GM10266 (cell line): ENCODE measurements at regions not wholly inside any gene's neighbourhood (a gene's known extent, or its start where the extent isn't known, plus 50 kb on each side); places are given as distances from the start of the nearest gene placed in this dataset.

ENCODE experiments used
- DNase-seq: peaks from one replicate; pipeline ENCODE4 v3.0.0; 2012; ENCODE audit errors: extremely low spot score
- CTCF ChIP-seq: IDR thresholded peaks from 2 replicates; pipeline ENCODE4 v1.5.1; 2012; ENCODE audit warnings: mild to moderate bottlenecking, low read depth; ENCODE audit not compliant: control insufficient read depth, insufficient read depth; ENCODE audit errors: missing control alignments

- no peak for DNase-seq
- no peak for TF ChIP-seq CTCF
Observed at GRCh38 chr9:30900706-30901105, 1483.7 kb upstream of the ACO1 start.

- DNase-seq = no peak
Observed at GRCh38 chr9:30913331-30913730, 1471.1 kb upstream of the ACO1 start.

GRCh38 chr9:30915451-30915850, 1469.0 kb upstream of the ACO1 start:
- TF ChIP-seq CTCF = no peak

More at GRCh38 chr9:30913331-30913730, 1471.1 kb upstream of the ACO1 start:
- no peak for TF ChIP-seq CTCF

GRCh38 chr9:30925126-30925525, 1459.3 kb upstream of the ACO1 start:
- DNase-seq = no peak
- TF ChIP-seq CTCF = no peak

More at GRCh38 chr9:30915451-30915850, 1469.0 kb upstream of the ACO1 start:
- DNase-seq = no peak

GRCh38 chr9:30925635-30926034, 1458.8 kb upstream of the ACO1 start:
- no peak for DNase-seq
- no peak for TF ChIP-seq CTCF

- no peak for DNase-seq
- no peak for TF ChIP-seq CTCF
Observed at GRCh38 chr9:30928045-30928444, 1456.4 kb upstream of the ACO1 start.

GRCh38 chr9:30932226-30932625, 1452.2 kb upstream of the ACO1 start:
- DNase-seq = no peak
- no peak for TF ChIP-seq CTCF

- no peak for TF ChIP-seq CTCF
- no peak for DNase-seq
Observed at GRCh38 chr9:30935730-30936129, 1448.7 kb upstream of the ACO1 start.
